ENCODE measurements at regions not wholly inside any gene's neighbourhood (a gene's known extent, or its start where the extent isn't known, plus 50 kb on each side); places are given as distances from the start of the nearest gene placed in this dataset.
"Not testable (repeated sequence)": the region's sequence is repeated elsewhere in the genome, so short reads cannot be mapped to it uniquely, and the experiment has no call there.

DNA sequence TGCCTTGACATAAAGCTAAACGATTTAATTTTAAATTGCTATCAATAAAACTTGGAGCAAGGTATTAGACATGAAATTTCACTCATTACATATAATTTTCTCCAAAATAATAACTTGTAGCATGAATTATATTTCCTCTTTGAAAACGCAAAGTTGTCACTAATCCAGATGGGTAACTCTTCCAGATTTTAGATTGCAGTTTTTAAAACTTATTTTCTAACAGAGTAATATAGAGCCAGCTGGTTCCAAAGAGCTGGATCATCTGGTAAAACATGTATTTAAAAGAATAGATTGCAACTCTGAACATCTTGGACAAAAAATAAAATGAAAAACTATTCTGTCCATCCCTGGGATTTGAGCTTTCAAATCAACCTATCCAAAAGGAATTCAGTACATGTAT is 238.2 kb upstream of the INTU start:
- H3K4me1 ChIP-seq (ENCODE audit: control insufficient read depth in 3 of 3, insufficient read depth in 3 of 3, low read length in 3 of 3) = no peaks in the 10 kb centered on the region
- no peak overlapping the region for H3K4me3 ChIP-seq (ENCODE audit: low read length in 3 of 3)
- H3K9me3 ChIP-seq (ENCODE audit: control insufficient read depth in 3 of 3, low read length in 3 of 3) = no peaks in the 10 kb centered on the region
- H3K27me3 ChIP-seq (ENCODE audit: control insufficient read depth in 3 of 3, insufficient read depth in 3 of 3, low read length in 3 of 3) = no peaks in the 10 kb centered on the region
- no peaks in the 10 kb centered on the region for H3K36me3 ChIP-seq (ENCODE audit: control insufficient read depth in 3 of 3, insufficient read depth in 3 of 3, low read length in 3 of 3)
- H3K27ac ChIP-seq (ENCODE audit: low read depth, low read length) = no peak overlapping the region
- H3K9ac ChIP-seq (ENCODE audit: low read depth in 1 of 3, low read length in 3 of 3) = no peak overlapping the region

DNA sequence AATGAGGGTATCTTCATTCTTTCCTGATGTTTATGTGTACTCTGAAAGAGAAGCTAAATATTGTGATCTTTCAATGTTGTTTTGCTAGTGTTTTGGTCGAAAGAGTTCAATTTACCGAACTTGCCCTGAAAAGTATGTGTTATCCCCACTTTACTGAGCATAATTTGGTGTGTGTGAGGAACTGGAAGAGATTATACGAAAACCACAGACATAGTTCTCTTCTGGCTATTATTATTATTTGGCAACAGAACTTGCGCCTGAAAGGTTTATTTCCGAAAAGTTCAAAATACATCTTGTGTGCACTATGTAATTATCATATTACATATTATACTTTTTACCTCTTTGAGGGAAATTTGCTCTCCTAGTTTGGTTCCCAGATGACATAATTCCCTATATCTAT is 232.5 kb upstream of the INTU start:
- Histone ChIP-seq H3K4me1 (ENCODE audit: control insufficient read depth in 3 of 3, insufficient read depth in 3 of 3, low read length in 3 of 3) (no peaks in the 10 kb centered on the region), H3K27ac (ENCODE audit: low read depth, low read length) (no peak overlapping the region)

DNA sequence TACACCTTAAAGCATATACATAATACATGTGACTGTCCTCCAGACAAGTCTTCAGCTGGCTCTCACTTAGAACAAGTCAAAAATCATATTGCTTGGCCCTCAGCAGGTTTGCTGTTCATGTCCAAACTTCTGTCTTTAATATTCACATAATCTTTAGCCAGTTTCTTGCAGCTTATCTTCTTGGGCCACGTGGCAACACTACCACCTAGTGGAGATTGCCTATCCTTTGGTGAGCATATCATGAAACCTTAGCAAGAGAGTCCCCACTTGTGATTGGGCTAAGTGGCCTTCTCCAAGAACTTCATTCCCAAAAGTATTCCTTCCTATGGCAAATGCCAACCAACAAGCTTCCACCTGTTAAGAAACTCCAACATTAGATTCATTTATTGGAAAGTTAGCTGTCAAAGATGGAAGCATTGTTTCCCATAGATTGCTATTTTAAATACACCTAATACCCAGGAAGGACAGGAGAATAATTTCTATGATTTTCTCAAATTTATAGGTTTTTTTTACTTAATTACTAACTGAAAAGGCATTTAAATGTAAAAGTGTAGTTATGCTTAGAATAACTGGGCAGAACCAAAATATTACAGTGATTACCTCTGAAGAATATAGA is 231.9 kb upstream of the INTU start:
- no peak overlapping the region for H3K4me3 ChIP-seq (ENCODE audit: low read length in 3 of 3)
- no peaks in the 10 kb centered on the region for H3K9me3 ChIP-seq (ENCODE audit: control insufficient read depth in 3 of 3, low read length in 3 of 3)
- H3K27ac ChIP-seq (ENCODE audit: low read depth, low read length) = no peak overlapping the region
- no peaks in the 10 kb centered on the region for H3K4me1 ChIP-seq (ENCODE audit: control insufficient read depth in 3 of 3, insufficient read depth in 3 of 3, low read length in 3 of 3)
- no peaks in the 10 kb centered on the region for H3K27me3 ChIP-seq (ENCODE audit: control insufficient read depth in 3 of 3, insufficient read depth in 3 of 3, low read length in 3 of 3)
- H3K9ac ChIP-seq (ENCODE audit: low read depth in 1 of 3, low read length in 3 of 3) = no peak overlapping the region
- no peaks in the 10 kb centered on the region for H3K36me3 ChIP-seq (ENCODE audit: control insufficient read depth in 3 of 3, insufficient read depth in 3 of 3, low read length in 3 of 3)

More for the DNA sequence above, 232.5 kb upstream of the INTU start:
- Histone ChIP-seq H3K36me3 (ENCODE audit: control insufficient read depth in 3 of 3, insufficient read depth in 3 of 3, low read length in 3 of 3) (no peaks in the 10 kb centered on the region), H3K9ac (ENCODE audit: low read depth in 1 of 3, low read length in 3 of 3) (no peak overlapping the region), H3K27me3 (ENCODE audit: control insufficient read depth in 3 of 3, insufficient read depth in 3 of 3, low read length in 3 of 3) (no peaks in the 10 kb centered on the region), H3K9me3 (ENCODE audit: control insufficient read depth in 3 of 3, low read length in 3 of 3) (no peaks in the 10 kb centered on the region), H3K4me3 (ENCODE audit: low read length in 3 of 3) (no peak overlapping the region)

DNA sequence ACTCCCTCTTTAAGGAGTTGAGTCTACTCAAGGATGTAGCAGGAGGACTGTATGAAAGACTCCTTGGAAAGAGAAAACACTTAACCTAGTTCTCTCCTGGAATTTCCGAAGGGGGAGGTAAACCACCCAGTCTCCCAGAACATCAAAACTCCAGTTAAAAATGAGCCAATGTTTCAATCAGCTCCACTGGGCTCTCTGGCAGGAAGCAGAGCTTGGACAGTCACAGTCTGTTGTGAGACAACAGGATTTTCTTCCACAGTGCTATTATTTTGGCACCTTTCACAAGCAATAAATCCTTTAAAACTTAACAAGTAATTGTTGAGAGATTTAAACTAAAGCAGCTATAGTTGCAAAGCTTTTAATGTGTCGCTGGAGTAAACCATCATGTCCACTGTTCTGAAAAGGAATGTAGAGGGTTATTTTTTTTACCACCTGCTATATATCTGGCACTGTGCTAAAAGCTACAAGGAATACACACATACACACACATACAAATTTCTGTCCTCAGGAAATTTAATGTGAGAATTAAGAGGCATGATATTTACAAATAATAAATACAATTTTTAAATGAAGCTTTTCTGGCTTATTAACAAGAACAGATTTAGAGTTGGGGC is 229.2 kb upstream of the INTU start:
- Histone ChIP-seq H3K4me1 (ENCODE audit: control insufficient read depth in 3 of 3, insufficient read depth in 3 of 3, low read length in 3 of 3) (no peaks in the 10 kb centered on the region), H3K4me3 (ENCODE audit: low read length in 3 of 3) (no peak overlapping the region), H3K36me3 (ENCODE audit: control insufficient read depth in 3 of 3, insufficient read depth in 3 of 3, low read length in 3 of 3) (no peaks in the 10 kb centered on the region), H3K27me3 (ENCODE audit: control insufficient read depth in 3 of 3, insufficient read depth in 3 of 3, low read length in 3 of 3) (no peaks in the 10 kb centered on the region), H3K9ac (ENCODE audit: low read depth in 1 of 3, low read length in 3 of 3) (no peak overlapping the region), H3K9me3 (ENCODE audit: control insufficient read depth in 3 of 3, low read length in 3 of 3) (no peaks in the 10 kb centered on the region), H3K27ac (ENCODE audit: low read depth, low read length) (no peak overlapping the region)

DNA sequence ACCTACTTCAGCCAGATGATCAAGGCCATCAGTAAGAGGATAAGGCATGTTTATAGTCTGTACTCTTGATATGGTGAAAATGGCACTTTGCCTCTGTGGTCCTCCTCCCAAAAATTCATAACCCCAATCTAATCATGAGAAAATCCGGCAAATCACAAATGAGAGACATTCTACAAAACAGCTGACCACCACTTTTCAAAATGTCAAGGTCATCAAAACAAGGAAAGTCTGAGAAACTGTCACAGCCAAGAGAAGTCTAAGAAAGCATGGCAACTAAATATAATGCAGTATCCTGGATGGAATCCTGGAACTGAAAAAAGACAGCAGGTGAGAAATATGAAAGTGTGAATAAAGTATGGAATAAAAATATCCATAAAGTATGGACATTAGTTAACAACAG is 226.6 kb upstream of the INTU start:
- Histone ChIP-seq H3K27me3 (ENCODE audit: control insufficient read depth in 3 of 3, insufficient read depth in 3 of 3, low read length in 3 of 3) (no peaks in the 10 kb centered on the region), H3K27ac (ENCODE audit: low read depth, low read length) (no peak overlapping the region), H3K9me3 (ENCODE audit: control insufficient read depth in 3 of 3, low read length in 3 of 3) (no peaks in the 10 kb centered on the region), H3K9ac (ENCODE audit: low read depth in 1 of 3, low read length in 3 of 3) (no peak overlapping the region), H3K4me3 (ENCODE audit: low read length in 3 of 3) (no peak overlapping the region), H3K4me1 (ENCODE audit: control insufficient read depth in 3 of 3, insufficient read depth in 3 of 3, low read length in 3 of 3) (no peaks in the 10 kb centered on the region), H3K36me3 (ENCODE audit: control insufficient read depth in 3 of 3, insufficient read depth in 3 of 3, low read length in 3 of 3) (no peaks in the 10 kb centered on the region)

DNA sequence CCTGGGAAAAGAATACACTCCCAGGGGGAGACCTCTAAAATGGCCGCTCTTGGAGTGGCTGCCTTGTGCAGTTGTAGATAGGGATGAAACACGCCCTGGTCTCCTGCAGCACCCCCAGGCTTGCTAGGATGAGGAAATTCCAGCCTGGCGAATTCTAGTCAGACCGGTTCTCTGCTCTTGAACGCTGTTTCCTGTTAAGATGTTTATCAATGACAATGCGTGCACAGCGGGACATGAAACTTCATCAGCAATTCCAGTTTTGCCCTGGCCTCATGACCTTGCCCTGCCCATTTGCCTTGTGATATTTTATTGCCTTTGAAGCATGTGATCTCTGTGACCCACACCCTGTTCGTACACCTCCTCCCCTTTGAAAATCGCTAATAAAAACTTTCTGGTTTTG is 225.2 kb upstream of the INTU start:
- not testable (repeated sequence) for H3K27me3 ChIP-seq (ENCODE audit: control insufficient read depth in 3 of 3, insufficient read depth in 3 of 3, low read length in 3 of 3); H3K36me3 ChIP-seq (ENCODE audit: control insufficient read depth in 3 of 3, insufficient read depth in 3 of 3, low read length in 3 of 3); H3K9me3 ChIP-seq (ENCODE audit: control insufficient read depth in 3 of 3, low read length in 3 of 3); H3K4me1 ChIP-seq (ENCODE audit: control insufficient read depth in 3 of 3, insufficient read depth in 3 of 3, low read length in 3 of 3); H3K9ac ChIP-seq (ENCODE audit: low read depth in 1 of 3, low read length in 3 of 3); H3K27ac ChIP-seq (ENCODE audit: low read depth, low read length); H3K4me3 ChIP-seq (ENCODE audit: low read length in 3 of 3)

DNA sequence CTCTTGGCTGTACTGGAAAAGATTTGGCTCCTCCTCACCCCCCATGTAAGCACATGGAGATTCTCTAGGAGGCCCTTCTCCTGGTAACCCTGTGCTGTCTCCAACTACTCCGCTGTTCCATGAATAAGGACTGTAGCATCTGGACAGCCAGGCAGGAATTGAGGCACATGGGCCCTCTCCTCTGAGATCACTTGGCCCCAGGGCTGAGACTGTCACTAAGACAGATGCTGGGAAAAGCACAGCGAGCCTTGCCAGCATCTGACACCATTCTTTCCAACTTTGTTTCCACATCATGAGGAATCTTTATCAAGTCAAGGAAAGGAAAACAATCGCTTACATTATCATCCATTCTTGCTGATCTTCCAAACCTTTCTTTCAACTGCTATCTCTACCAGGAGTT is 222.6 kb upstream of the INTU start:
- Histone ChIP-seq H3K4me1 (ENCODE audit: control insufficient read depth in 3 of 3, insufficient read depth in 3 of 3, low read length in 3 of 3) (no peaks in the 10 kb centered on the region), H3K9me3 (ENCODE audit: control insufficient read depth in 3 of 3, low read length in 3 of 3) (no peaks in the 10 kb centered on the region), H3K9ac (ENCODE audit: low read depth in 1 of 3, low read length in 3 of 3) (no peak overlapping the region), H3K27ac (ENCODE audit: low read depth, low read length) (no peak overlapping the region), H3K27me3 (ENCODE audit: control insufficient read depth in 3 of 3, insufficient read depth in 3 of 3, low read length in 3 of 3) (no peaks in the 10 kb centered on the region), H3K4me3 (ENCODE audit: low read length in 3 of 3) (no peak overlapping the region), H3K36me3 (ENCODE audit: control insufficient read depth in 3 of 3, insufficient read depth in 3 of 3, low read length in 3 of 3) (no peaks in the 10 kb centered on the region)

DNA sequence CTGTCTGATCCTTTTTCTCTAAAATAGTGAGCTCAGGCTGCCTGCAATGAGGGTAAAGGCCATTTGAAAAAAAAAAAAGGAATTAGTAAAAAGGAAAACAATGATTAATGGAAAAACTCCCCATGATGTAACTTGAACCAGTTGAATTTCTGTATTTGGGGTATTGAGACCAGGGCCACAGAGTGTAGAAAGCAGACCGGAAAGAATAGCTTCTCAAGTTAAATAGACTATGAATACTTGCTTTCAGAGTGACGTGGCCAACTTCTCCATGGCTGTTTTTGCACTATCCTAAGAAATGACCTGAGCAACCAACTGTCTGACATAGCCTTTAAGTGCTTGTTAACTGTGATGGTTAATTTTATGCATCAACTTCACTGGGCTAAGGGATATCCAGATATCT is 222.1 kb upstream of the INTU start:
- Histone ChIP-seq H3K9me3 (ENCODE audit: control insufficient read depth in 3 of 3, low read length in 3 of 3) (no peaks in the 10 kb centered on the region), H3K36me3 (ENCODE audit: control insufficient read depth in 3 of 3, insufficient read depth in 3 of 3, low read length in 3 of 3) (no peaks in the 10 kb centered on the region), H3K4me1 (ENCODE audit: control insufficient read depth in 3 of 3, insufficient read depth in 3 of 3, low read length in 3 of 3) (no peaks in the 10 kb centered on the region), H3K4me3 (ENCODE audit: low read length in 3 of 3) (no peak overlapping the region), H3K27ac (ENCODE audit: low read depth, low read length) (no peak overlapping the region), H3K9ac (ENCODE audit: low read depth in 1 of 3, low read length in 3 of 3) (no peak overlapping the region), H3K27me3 (ENCODE audit: control insufficient read depth in 3 of 3, insufficient read depth in 3 of 3, low read length in 3 of 3) (no peaks in the 10 kb centered on the region)

DNA sequence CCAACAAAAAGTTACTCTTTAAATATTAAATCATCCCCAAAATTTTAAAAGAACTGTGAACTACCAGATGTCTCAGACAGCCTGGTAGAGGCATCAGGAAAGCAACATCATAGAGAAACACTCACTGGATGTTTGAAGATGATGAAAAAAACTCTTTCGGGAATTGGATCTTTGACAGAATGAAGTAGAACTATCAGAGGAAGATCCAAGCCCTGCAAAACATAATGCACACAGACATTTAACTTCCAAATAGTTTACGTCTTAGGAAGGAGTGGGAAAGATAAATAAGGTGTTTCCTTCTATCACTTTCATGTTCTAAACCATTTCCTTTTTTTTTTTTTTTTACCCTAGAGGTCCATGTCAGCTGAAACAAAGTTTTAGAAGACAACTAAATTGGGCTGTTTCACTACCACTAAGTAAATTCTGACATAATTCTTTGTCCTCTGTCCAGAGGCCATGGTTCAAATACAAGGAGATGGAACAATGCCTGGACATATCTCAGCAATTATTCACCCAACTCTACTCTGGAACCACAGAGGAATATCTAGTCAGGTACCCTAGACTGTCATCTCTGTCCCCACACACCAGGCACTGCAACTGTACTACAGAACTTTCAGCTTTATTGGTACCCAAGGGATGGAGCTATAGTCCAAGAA is 217.7 kb upstream of the INTU start:
- Histone ChIP-seq H3K27me3 (ENCODE audit: control insufficient read depth in 3 of 3, insufficient read depth in 3 of 3, low read length in 3 of 3) (no peaks in the 10 kb centered on the region), H3K36me3 (ENCODE audit: control insufficient read depth in 3 of 3, insufficient read depth in 3 of 3, low read length in 3 of 3) (no peaks in the 10 kb centered on the region), H3K9ac (ENCODE audit: low read depth in 1 of 3, low read length in 3 of 3) (no peak overlapping the region), H3K4me1 (ENCODE audit: control insufficient read depth in 3 of 3, insufficient read depth in 3 of 3, low read length in 3 of 3) (no peaks in the 10 kb centered on the region), H3K9me3 (ENCODE audit: control insufficient read depth in 3 of 3, low read length in 3 of 3) (no peaks in the 10 kb centered on the region), H3K4me3 (ENCODE audit: low read length in 3 of 3) (no peak overlapping the region), H3K27ac (ENCODE audit: low read depth, low read length) (no peak overlapping the region)

DNA sequence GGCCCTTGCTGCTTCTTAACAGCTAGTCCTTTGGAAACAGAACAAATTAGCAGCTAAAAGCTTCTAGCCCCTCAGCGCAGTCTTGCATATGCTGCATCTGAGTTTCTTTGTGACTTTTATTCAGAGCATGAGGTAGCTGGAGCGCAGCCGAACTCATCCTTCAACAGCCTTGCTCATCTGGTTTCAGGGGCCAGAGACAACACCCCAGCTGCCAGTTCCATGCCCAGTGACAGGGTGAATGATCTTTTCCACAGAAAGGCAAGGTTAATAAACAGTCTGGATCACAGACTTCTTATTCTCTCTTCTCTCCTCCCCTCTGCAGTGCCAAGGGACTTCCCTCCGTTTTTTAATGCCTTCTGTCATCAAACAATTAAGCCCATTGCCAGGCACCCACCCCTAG is 216.6 kb upstream of the INTU start:
- Histone ChIP-seq H3K9me3 (ENCODE audit: control insufficient read depth in 3 of 3, low read length in 3 of 3) (no peaks in the 10 kb centered on the region), H3K36me3 (ENCODE audit: control insufficient read depth in 3 of 3, insufficient read depth in 3 of 3, low read length in 3 of 3) (no peaks in the 10 kb centered on the region), H3K9ac (ENCODE audit: low read depth in 1 of 3, low read length in 3 of 3) (no peak overlapping the region), H3K27me3 (ENCODE audit: control insufficient read depth in 3 of 3, insufficient read depth in 3 of 3, low read length in 3 of 3) (no peaks in the 10 kb centered on the region), H3K27ac (ENCODE audit: low read depth, low read length) (no peak overlapping the region), H3K4me1 (ENCODE audit: control insufficient read depth in 3 of 3, insufficient read depth in 3 of 3, low read length in 3 of 3) (no peaks in the 10 kb centered on the region), H3K4me3 (ENCODE audit: low read length in 3 of 3) (no peak overlapping the region)
